ENCODE measurements at regions not wholly inside any gene's neighbourhood (a gene's known extent, or its start where the extent isn't known, plus 50 kb on each side); places are given as distances from the start of the nearest gene placed in this dataset.

DNA sequence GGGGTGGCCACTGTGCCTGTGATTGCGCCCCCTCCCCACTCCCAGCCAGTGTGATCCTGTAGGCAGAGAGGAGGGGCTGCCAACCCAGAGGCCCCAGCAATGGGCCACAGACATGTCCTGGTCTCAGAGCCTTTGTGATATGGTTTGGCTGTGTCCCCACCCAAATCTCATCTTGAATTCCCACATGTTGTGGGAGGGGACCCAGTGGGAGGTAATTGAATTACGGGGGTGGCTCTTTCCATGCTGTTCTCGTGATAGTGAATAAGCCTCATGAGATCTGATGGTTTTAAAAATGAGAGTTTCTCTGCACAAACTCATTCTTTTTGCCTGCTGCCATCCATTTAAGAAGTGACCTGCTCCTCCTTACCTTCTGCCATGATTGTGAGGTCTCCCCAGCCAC, 56.8 kb upstream of the ZNF469 start:
- DNase-seq (ENCODE audit: low read depth in 2 of 2) = no peak
- TF ChIP-seq, protein P1, sequence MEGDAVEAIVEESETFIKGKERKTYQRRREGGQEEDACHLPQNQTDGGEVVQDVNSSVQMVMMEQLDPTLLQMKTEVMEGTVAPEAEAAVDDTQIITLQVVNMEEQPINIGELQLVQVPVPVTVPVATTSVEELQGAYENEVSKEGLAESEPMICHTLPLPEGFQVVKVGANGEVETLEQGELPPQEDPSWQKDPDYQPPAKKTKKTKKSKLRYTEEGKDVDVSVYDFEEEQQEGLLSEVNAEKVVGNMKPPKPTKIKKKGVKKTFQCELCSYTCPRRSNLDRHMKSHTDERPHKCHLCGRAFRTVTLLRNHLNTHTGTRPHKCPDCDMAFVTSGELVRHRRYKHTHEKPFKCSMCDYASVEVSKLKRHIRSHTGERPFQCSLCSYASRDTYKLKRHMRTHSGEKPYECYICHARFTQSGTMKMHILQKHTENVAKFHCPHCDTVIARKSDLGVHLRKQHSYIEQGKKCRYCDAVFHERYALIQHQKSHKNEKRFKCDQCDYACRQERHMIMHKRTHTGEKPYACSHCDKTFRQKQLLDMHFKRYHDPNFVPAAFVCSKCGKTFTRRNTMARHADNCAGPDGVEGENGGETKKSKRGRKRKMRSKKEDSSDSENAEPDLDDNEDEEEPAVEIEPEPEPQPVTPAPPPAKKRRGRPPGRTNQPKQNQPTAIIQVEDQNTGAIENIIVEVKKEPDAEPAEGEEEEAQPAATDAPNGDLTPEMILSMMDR (IDR thresholded peaks at IDR 0.05; ENCODE audit: low read depth, low read length) = no peak
- no peak overlapping the region for H3K4me3 ChIP-seq (replicated peaks in 1 of 2; ENCODE audit: low read depth in 2 of 2, low read length in 2 of 2)

DNA sequence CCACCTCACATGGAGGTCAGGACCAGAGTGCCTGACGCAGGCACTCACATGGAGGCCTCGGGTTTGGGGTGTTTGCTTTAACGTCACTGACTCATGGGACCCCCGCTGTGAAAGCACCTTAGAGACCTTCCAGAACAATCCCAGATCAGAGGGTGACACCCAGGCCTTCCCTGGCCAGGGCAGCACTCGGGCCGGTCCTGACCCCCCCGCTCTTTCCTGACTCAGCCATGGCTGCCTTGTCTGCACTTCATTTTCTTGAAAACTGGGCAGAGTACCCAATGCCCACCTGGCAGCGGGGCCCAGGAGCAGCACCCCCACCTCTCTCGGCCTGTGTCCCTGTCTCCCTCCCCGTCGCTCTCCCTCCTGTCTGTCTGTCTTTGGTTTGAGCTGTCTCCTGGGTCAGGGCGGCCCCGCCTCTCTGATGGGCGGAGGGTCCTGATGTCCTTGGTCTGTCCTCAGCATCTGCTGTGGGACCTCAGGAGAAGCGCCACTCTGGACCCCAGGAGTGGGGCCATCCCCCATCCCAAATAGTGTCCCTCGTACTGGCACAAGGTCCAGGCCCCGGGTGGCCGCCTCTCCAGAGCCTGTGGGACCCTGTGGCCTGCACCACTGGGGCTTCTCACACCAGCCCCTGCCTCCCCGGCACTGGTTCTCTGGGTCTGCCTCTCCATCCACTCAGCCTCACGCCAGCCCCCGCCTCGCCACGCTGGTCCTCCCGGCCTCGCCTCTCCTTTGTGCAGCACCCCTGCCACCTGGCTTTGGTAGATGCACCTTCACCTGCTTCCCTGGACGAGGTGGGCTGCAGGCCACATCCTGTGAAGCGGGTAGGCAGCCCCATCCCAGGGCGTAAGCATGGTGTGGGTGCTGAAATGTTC, 55.9 kb upstream of the ZNF469 start:
- H3K4me3 ChIP-seq (replicated peaks in 1 of 2; ENCODE audit: low read depth in 2 of 2, low read length in 2 of 2) = no peak overlapping the region
- DNase-seq (ENCODE audit: low read depth in 2 of 2) = no peak
- TF ChIP-seq, protein P1 (IDR thresholded peaks at IDR 0.05; ENCODE audit: low read depth, low read length) = no peak

GRCh38 chr16:88327561-88328312, 55.0 kb upstream of the ZNF469 start:
- TF ChIP-seq, protein P1 (IDR thresholded peaks at IDR 0.05; ENCODE audit: low read depth, low read length) = no peak
- DNase-seq (ENCODE audit: low read depth in 2 of 2) = no peak

DNA sequence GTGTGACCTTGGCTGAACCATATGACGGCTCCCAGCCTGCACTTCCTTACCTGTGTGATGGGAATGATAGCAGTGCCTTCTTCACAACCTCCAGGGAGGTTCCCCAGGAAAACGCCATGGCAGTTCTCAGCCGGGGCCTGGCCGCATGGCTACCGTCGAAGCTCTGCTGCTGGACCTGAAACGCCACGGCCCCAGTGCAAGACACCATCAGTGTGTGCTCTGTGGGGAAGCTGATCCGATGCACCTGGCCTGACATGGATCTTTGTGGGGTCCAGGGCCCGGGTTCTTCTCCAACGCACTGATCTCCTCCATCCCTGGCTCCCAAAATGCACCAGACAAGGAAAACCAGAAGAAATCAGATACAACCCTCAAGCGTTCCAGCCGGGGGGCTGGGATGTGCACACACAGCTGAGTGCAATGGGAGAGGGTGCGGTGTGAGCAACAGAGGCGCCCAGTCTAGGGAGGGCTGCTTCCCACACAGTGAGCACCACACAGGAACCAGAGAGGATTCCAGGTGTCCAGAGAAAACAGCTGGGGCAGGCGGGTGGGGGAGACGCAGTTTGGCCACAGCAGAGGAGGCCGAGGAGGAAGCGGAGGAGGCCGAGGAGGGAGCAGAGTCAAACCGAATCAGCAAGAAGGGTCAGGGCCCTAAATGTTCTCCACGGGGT, 54.3 kb upstream of the ZNF469 start:
- no peak for DNase-seq (ENCODE audit: low read depth in 2 of 2)
- H3K4me3 ChIP-seq (replicated peaks in 1 of 2; ENCODE audit: low read depth in 2 of 2, low read length in 2 of 2) = no peak overlapping the region
- TF ChIP-seq, protein P1 (IDR thresholded peaks at IDR 0.05; ENCODE audit: low read depth, low read length) = no peak

More at GRCh38 chr16:88327561-88328312, 55.0 kb upstream of the ZNF469 start:
- no peak overlapping the region for H3K4me3 ChIP-seq (replicated peaks in 1 of 2; ENCODE audit: low read depth in 2 of 2, low read length in 2 of 2)

GRCh38 chr16:88329726-88330700, 52.7 kb upstream of the ZNF469 start:
- TF ChIP-seq, protein P1 (IDR thresholded peaks at IDR 0.05; ENCODE audit: low read depth, low read length) = no peak
- DNase-seq (ENCODE audit: low read depth in 2 of 2) = no peak
- no peak overlapping the region for H3K4me3 ChIP-seq (replicated peaks in 1 of 2; ENCODE audit: low read depth in 2 of 2, low read length in 2 of 2)
